GM23338 (cell line): ENCODE measurements at regions not wholly inside any gene's neighbourhood (a gene's known extent, or its start where the extent isn't known, plus 50 kb on each side); places are given as distances from the start of the nearest gene placed in this dataset.

Experiments used
- ATAC-seq: fragments of 200-7000 bp; cut with Tn5 transposase; 3 replicates; pipeline ENCODE4 v1.9.1; 2020
- DNase-seq: peaks from one replicate; pipeline ENCODE4 v3.0.0-alpha.2; 2015; ENCODE audit warnings: low spot score
- H2AFZ ChIP-seq: fragments of 200-600 bp; sonication (generic); 2 replicates; pipeline ENCODE4 v1.8.0; 2016; ENCODE audit warnings: antibody characterized with exemption, mild to moderate bottlenecking, moderate library complexity
- H3F3A ChIP-seq: fragments of 200-600 bp; sonication (generic); replicated peaks from 2 replicates; pipeline ENCODE4 v1.8.0; 2017; ENCODE audit warnings: antibody characterized with exemption, mixed run types, low read depth
- H3K27ac ChIP-seq: fragments of 200-600 bp; sonication (generic); 2 replicates; pipeline ENCODE4 v1.6.1; 2016; ENCODE audit warnings: low read depth
- H3K27me3 ChIP-seq: fragments of 200-600 bp; sonication (generic); 2 replicates; pipeline ENCODE4 v1.8.0; 2016; ENCODE audit warnings: mild to moderate bottlenecking, mixed run types, moderate library complexity; ENCODE audit not compliant: insufficient read depth
- H3K36me3 ChIP-seq: fragments of 200-600 bp; sonication (generic); 2 replicates; pipeline ENCODE4 v1.8.0; 2016; ENCODE audit warnings: mild to moderate bottlenecking; ENCODE audit not compliant: insufficient read depth
- H3K4me1 ChIP-seq: fragments of 200-600 bp; sonication (generic); 2 replicates; pipeline ENCODE4 v1.8.0; 2016; ENCODE audit warnings: mild to moderate bottlenecking, moderate library complexity; ENCODE audit not compliant: insufficient read depth
- H3K4me2 ChIP-seq: fragments of 200-600 bp; sonication (generic); 2 replicates; pipeline ENCODE4 v1.7.1; 2017; ENCODE audit warnings: mixed run types
- H3K4me3 ChIP-seq: fragments of 200-600 bp; sonication (generic); 2 replicates; pipeline ENCODE4 v1.6.1; 2016; ENCODE audit warnings: mixed run types
- H3K79me2 ChIP-seq: fragments of 200-600 bp; sonication (generic); replicated peaks from 2 replicates; pipeline ENCODE4 v1.8.0; 2017; ENCODE audit warnings: mild to moderate bottlenecking; ENCODE audit not compliant: insufficient read depth
- H3K9me2 ChIP-seq: fragments of 200-600 bp; sonication (generic); 2 replicates; pipeline ENCODE4 v1.8.0; 2017; ENCODE audit not compliant: insufficient read depth
- H4K20me1 ChIP-seq: fragments of 200-600 bp; sonication (generic); replicated peaks from 2 replicates; pipeline ENCODE4 v1.8.0; 2017; ENCODE audit warnings: mild to moderate bottlenecking; ENCODE audit not compliant: insufficient read depth
- H3K27ac Mint-ChIP-seq: 2 replicates; pipeline ENCODE4 v1.8.0; 2020; ENCODE audit warnings: inconsistent platforms, mild to moderate bottlenecking, moderate library complexity, mixed read lengths
- H3K27me3 Mint-ChIP-seq: 3 replicates; pipeline ENCODE4 v1.8.0; 2022; ENCODE audit warnings: low read depth, mild to moderate bottlenecking, moderate library complexity, mixed read lengths, inconsistent platforms; ENCODE audit not compliant: insufficient read depth, poor library complexity
- H3K36me3 Mint-ChIP-seq: 3 replicates; pipeline ENCODE4 v1.8.0; 2021; ENCODE audit warnings: low read depth, mild to moderate bottlenecking, inconsistent platforms, moderate library complexity, mixed read lengths
- H3K4me1 Mint-ChIP-seq: 3 replicates; pipeline ENCODE4 v1.8.0; 2020; ENCODE audit warnings: mild to moderate bottlenecking, inconsistent platforms, mixed read lengths
- H3K4me3 Mint-ChIP-seq: 3 replicates; pipeline ENCODE4 v1.8.0; 2021; ENCODE audit warnings: moderate library complexity, mild to moderate bottlenecking, inconsistent platforms, mixed read lengths
- H3K9me3 Mint-ChIP-seq: 3 replicates; pipeline ENCODE4 v1.8.0; 2020; ENCODE audit warnings: moderate library complexity, mild to moderate bottlenecking, inconsistent platforms, mixed read lengths
- CREB1 ChIP-seq: fragments of 250-450 bp; sonication (Bioruptor Pico); IDR thresholded peaks from 2 replicates; pipeline ENCODE4 v1.5.0; 2020; ENCODE audit warnings: low read depth, mild to moderate bottlenecking, moderate library complexity
- CTCF ChIP-seq, 2 experiments: fragments of 200-600 bp in 1 of 2; sonication (generic) in 1 of 2; conservative IDR thresholded peaks; 2 replicates each; pipeline versions ENCODE4 v1.5.1 to v1.6.1; 2016 to 2017; ENCODE audit warnings: antibody characterized with exemption in 2 of 2, low read depth in 2 of 2, mild to moderate bottlenecking in 2 of 2, moderate library complexity in 1 of 2
- EZH2phosphoT487 ChIP-seq: fragments of 200-600 bp; sonication (generic); IDR thresholded peaks from one replicate; pipeline ENCODE4 v1.8.1; 2018; ENCODE audit warnings: antibody characterized with exemption; ENCODE audit not compliant: unreplicated experiment
- JUNB ChIP-seq: IDR thresholded peaks from one replicate; pipeline ENCODE4 v1.6.1; 2016; ENCODE audit warnings: antibody characterized with exemption; ENCODE audit not compliant: unreplicated experiment
- REST ChIP-seq: IDR thresholded peaks from one replicate; pipeline ENCODE4 v1.6.1; 2018; ENCODE audit warnings: antibody characterized with exemption; ENCODE audit not compliant: unreplicated experiment
- STAT1 ChIP-seq: IDR thresholded peaks from one replicate; pipeline ENCODE4 v1.6.1; 2016; ENCODE audit warnings: antibody characterized with exemption; ENCODE audit not compliant: unreplicated experiment
- ZNF114 ChIP-seq: fragments of 250-450 bp; sonication (Bioruptor Pico); IDR thresholded peaks from 2 replicates; pipeline ENCODE4 v1.5.0; 2020; ENCODE audit warnings: mild to moderate bottlenecking, moderate library complexity
- ZNF331 ChIP-seq: fragments of 250-450 bp; sonication (Bioruptor Pico); IDR thresholded peaks from 2 replicates; pipeline ENCODE4 v1.5.0; 2020; ENCODE audit warnings: low read depth, mild to moderate bottlenecking, moderate library complexity
- ZNF462 ChIP-seq: fragments of 250-450 bp; sonication (Bioruptor Pico); IDR thresholded peaks from 2 replicates; pipeline ENCODE4 v1.5.0; 2020; ENCODE audit warnings: mild to moderate bottlenecking, moderate library complexity

GRCh38 chr4:45471335-45471734 lies 652.5 kb downstream of the GABRG1 start:
- Histone ChIP-seq H3K79me2 (no peaks in the 10 kb centered on the region), H4K20me1 (no peaks in the 10 kb centered on the region), H3K9me2 (no peaks in the 10 kb centered on the region; the same call in 1 of the 2 replicates), H3K4me1 (no peaks in the 10 kb centered on the region), H3K27ac (no peak overlapping the region), H3K4me3 (no peak overlapping the region), H2AFZ (no peak overlapping the region), H3F3A (no peaks in the 10 kb centered on the region), H3K36me3 (no peaks in the 10 kb centered on the region), H3K27me3 (no peaks in the 10 kb centered on the region), H3K4me2 (no peak overlapping the region)
- no peak for DNase-seq
- no peak for ATAC-seq
- TF ChIP-seq CTCF (conservative IDR thresholded peaks at IDR 0.05; ENCODE audit: low read depth in 2 of 2) (no peak), ZNF114 (CRISPR knock-in tag) (no peak), ZNF331 (CRISPR knock-in tag) (no peak), REST (no peak), JUNB (no peak), EZH2phosphoT487 (no peak), STAT1 (no peak), ZNF462 (no peak), CREB1 (no peak)
- Mint-ChIP-seq H3K27me3 (peaks cover 2% of the 10 kb centered on the region), H3K4me1 (no peaks in the 10 kb centered on the region), H3K36me3 (peaks cover 24% of the 10 kb centered on the region), H3K27ac (no peak overlapping the region), H3K9me3 (peaks cover 83% of the 10 kb centered on the region), H3K4me3 (no peak overlapping the region)
